Stomach (tissue), 8 donors: ENCODE measurements at regions not wholly inside any gene's neighbourhood (a gene's known extent, or its start where the extent isn't known, plus 50 kb on each side); places are given as distances from the start of the nearest gene placed in this dataset.

Source experiments
- DNase-seq, 2 donors: peaks; one replicate each; pipeline versions ENCODE4 v3.0.0 to v3.0.0-alpha.2; 2013 to 2019
- H3K27ac ChIP-seq, 5 donors: fragments of 200-600 bp in 4 of 5; sonication (generic) in 4 of 5; one replicate each; pipeline ENCODE4 v1.5.1; 2013 to 2019; ENCODE audit warnings: mild to moderate bottlenecking in 1 of 5, moderate library complexity in 1 of 5
- H3K27me3 ChIP-seq, 3 donors: fragments of 200-600 bp; sonication (generic); one replicate each; pipeline ENCODE4 v1.5.1; 2017 to 2019; ENCODE audit warnings: mixed run types in 1 of 3
- H3K36me3 ChIP-seq, 4 donors: fragments of 200-600 bp; sonication (generic); 1 replicate in 3 of 4; 2 replicates in 1 of 4; pipeline ENCODE4 v1.5.1; 2016 to 2019
- H3K4me1 ChIP-seq, 4 donors: fragments of 200-600 bp; sonication (generic); one replicate each; pipeline ENCODE4 v1.5.1; 2016 to 2019
- H3K4me3 ChIP-seq, 4 donors: fragments of 200-600 bp; sonication (generic) in 3 of 4; one replicate each; pipeline ENCODE4 v1.5.1; 2016 to 2019; ENCODE audit warnings: mild to moderate bottlenecking in 1 of 4
- H3K9me3 ChIP-seq, 4 donors: fragments of 200-600 bp; sonication (generic); one replicate each; pipeline ENCODE4 v1.5.1; 2016 to 2019
- CTCF ChIP-seq, 7 experiments: fragments of 450-650 bp in 4 of 7; fragments of 200-600 bp in 3 of 7; sonication (generic) in 3 of 7; IDR thresholded peaks; one replicate each; pipeline ENCODE4 v1.5.1; 2016 to 2019; ENCODE audit warnings: antibody characterized with exemption in 7 of 7, control low read depth in 2 of 7, mild to moderate bottlenecking in 1 of 7
- EP300 ChIP-seq: sonication (generic); formaldehyde crosslinking; IDR thresholded peaks from one replicate; pipeline ENCODE4 v1.6.1; 2017; ENCODE audit warnings: antibody characterized with exemption
- POLR2A ChIP-seq, 4 donors: fragments of 450-650 bp; IDR thresholded peaks; one replicate each; pipeline ENCODE4 v1.6.1; 2016; ENCODE audit warnings: antibody characterized with exemption in 4 of 4, control low read depth in 2 of 4, mild to moderate bottlenecking in 1 of 4, moderate library complexity in 1 of 4
- POLR2AphosphoS5 ChIP-seq, 3 donors: sonication (generic); formaldehyde crosslinking; IDR thresholded peaks; one replicate each; pipeline ENCODE4 v1.6.1; 2016; ENCODE audit warnings: antibody characterized with exemption in 3 of 3
- WGBS, 5 donors: extraction: QIAGEN DNeasy Blood & Tissue Kit in 3 of 5; methylation state at CpG; one replicate each; pipeline versions ENCODE4 v1.1.5 to v1.1.7; 2013 to 2018; 5-methylcytosine and 5-hydroxymethylcytosine counted together
- intact Hi-C: fragments of 100-400 bp; cut with DNase I; formaldehyde crosslinking; loops from one replicate; pipeline ENCODE4 v1.15.1; 2023; ENCODE audit warnings: low total_unique reads
- donor health status: healthy with polysubstance abuse.
- donor health status: Bipolar disorder and iron deficiency.
- donor health status: healthy.

DNA sequence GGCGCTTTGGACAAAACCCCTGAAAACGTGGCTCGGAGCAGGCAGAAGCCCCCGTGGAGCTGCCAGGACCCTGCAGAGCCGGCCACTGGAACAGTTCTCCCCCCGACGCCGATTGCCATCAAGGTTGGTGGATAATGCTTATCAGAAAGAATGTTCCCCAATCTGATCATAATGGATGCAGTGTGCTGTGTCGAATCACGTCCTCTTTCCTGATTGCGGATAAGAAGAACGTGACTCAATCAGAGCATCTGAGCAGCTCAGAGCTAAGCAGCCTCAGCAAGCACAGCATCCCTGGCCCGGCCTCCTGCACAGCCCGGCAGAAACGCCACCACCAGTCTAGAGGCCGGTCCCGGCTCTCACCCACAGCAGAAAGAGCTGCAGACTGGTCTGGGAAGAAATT lies 488.0 kb downstream of the EIPR1 start:
- WGBS, 5 donors, result 79 to 88% (median 86%) methylated on average over 16 to 17 of the region's 17 CpGs
- Histone ChIP-seq H3K4me3 (no peak overlapping the region), H3K9me3 (no peaks in the 10 kb centered on the region), H3K27me3 (no peaks in the 10 kb centered on the region), H3K4me1 (no peaks in the 10 kb centered on the region), H3K36me3 (no peaks in the 10 kb centered on the region), H3K27ac (no peak overlapping the region)
- TF ChIP-seq EP300 (no peak), CTCF (IDR thresholded peaks at IDR 0.05) (no peak), POLR2A (IDR thresholded peaks at IDR 0.05) (no peak), POLR2AphosphoS5 (IDR thresholded peaks at IDR 0.05) (no peak)
- intact Hi-C loops, result no loop called here
- no peak for DNase-seq

- Histone ChIP-seq H3K4me1 (no peaks in the 10 kb centered on the region), H3K27ac (no peak overlapping the region), H3K9me3 (no peaks in the 10 kb centered on the region), H3K4me3 (no peak overlapping the region), H3K36me3 (no peaks in the 10 kb centered on the region), H3K27me3 (no peaks in the 10 kb centered on the region)
- DNase-seq, result no peak
- WGBS, 5 donors, result 84 to 93% (median 88%) methylated on average over 10 of the region's 10 CpGs
- intact Hi-C loops, result no loop called here
- TF ChIP-seq POLR2AphosphoS5 (IDR thresholded peaks at IDR 0.05) (no peak), EP300 (no peak), CTCF (IDR thresholded peaks at IDR 0.05) (no peak), POLR2A (IDR thresholded peaks at IDR 0.05) (no peak)
These were observed 488.5 kb downstream of the EIPR1 start for GRCh38 chr2:2889141-2889540.

DNA sequence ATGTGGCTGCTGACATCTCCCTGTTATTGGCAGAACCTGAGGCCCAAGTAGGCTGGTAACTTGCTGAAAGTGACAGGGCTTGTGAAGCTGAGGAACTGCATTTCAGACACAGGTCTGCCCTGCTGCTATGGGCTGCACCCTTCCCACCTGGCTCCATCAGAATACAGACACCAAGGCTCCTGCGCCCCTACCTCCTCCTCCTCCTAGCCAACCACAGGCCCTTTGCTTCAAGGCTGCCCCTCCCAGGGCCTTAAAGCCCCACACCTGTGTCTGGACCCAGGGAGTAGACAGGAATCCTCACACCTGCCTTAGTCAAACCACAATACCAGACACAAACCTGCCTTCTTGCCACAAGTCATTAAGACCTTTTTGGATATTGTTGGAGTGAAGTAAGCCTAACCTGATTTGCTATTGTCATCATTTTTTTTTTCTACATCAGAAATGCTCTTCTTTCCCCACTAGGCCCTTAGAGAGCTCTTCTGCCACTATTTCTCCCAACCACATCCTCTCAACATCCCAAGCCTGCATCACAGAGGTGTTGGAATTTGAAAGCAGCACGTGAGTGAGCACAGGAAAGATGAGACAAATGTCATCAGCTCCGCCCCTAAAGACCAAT lies 489.7 kb downstream of the EIPR1 start:
- WGBS, 5 donors, result 62 to 82% (median 72%) methylated on average over 3 of the region's 3 CpGs
- Histone ChIP-seq H3K4me1 (no peaks in the 10 kb centered on the region), H3K9me3 (peaks cover 0 to 6% (median 4%) of the 10 kb centered on the region in 4 donors), H3K36me3 (no peaks in the 10 kb centered on the region), H3K4me3 (no peak overlapping the region), H3K27me3 (no peaks in the 10 kb centered on the region), H3K27ac (no peak overlapping the region)
- TF ChIP-seq POLR2A (IDR thresholded peaks at IDR 0.05) (no peak), POLR2AphosphoS5 (IDR thresholded peaks at IDR 0.05) (no peak), CTCF (IDR thresholded peaks at IDR 0.05) (no peak), EP300 (no peak)
- intact Hi-C loops, result no loop called here
- no peak for DNase-seq

DNA sequence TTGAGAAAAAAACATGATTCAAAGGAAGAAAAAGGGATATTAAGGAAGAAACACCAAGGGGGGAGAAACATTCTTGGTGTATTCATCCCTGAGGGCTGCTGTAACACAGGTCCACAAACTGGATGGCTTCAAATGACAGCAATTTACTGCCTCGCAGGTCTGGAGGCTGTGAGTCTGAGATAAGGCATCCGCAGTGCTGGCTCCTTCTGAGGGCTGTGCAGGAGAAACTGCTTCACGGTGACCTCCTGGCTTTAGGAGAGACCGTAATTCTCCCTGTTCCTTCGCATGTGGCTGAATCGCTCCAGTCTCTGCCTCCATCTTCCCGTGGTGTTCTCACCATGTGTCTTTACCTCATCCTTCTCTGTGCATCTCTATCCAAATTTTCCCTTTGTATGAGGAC lies 490.7 kb downstream of the EIPR1 start:
- Histone ChIP-seq H3K36me3 (no peaks in the 10 kb centered on the region), H3K4me1 (no peaks in the 10 kb centered on the region), H3K9me3 (peaks cover 0 to 15% (median 13%) of the 10 kb centered on the region in 4 donors), H3K27ac (no peak overlapping the region), H3K27me3 (no peaks in the 10 kb centered on the region), H3K4me3 (no peak overlapping the region)
- no peak for TF ChIP-seq EP300
- no peak for TF ChIP-seq CTCF (IDR thresholded peaks at IDR 0.05)
- TF ChIP-seq POLR2AphosphoS5 (IDR thresholded peaks at IDR 0.05), result no peak
- TF ChIP-seq POLR2A (IDR thresholded peaks at IDR 0.05), result no peak
- intact Hi-C loops, result no loop called here
- 57 to 70% (median 67%) methylated on average over 7 of the region's 7 CpGs for whole genome bisulfite sequencing, 5 donors
- no peak for DNase-seq
